ENCODE measurements at regions not wholly inside any gene's neighbourhood (a gene's known extent, or its start where the extent isn't known, plus 50 kb on each side); places are given as distances from the start of the nearest gene placed in this dataset.
"Not testable (repeated sequence)": the region's sequence is repeated elsewhere in the genome, so short reads cannot be mapped to it uniquely, and the experiment has no call there.

DNA sequence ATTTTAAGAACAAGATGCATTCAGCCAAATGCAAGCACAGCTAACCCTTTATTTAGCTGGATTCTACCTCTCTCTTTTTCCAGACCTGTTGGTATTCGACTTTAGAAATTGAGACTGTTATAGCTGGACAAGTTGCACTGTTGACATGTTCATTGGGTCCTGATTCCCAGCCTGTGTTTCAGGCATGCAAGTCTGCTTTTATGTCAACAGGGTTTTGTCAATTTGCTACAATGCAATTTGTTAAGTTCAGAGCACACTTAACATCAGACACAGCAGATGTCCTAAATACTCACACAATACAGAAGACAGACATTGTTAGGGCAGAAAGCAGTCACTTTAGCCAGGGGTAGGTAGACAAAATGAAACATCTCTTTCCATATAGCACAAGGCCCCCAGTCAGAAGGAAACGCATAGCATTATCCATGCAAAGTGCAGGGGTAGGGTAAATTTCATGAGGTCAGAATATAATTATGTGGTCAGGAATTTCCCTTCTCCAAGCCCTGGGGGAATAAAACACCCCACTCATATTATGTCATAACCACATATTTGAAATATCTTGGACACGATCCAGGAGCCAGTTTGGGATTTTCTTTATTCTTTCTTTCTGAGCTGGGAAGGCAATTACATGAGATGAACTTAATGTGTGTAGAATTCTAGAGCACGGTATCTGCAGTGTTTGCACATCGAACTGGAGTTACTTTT, 504.1 kb downstream of the NTRK3 start:
- DNase-seq (ENCODE audit: low read depth in 2 of 2), result no peak

- no peak for DNase-seq (ENCODE audit: low read depth in 2 of 2)
These were observed 508.1 kb downstream of the NTRK3 start for GRCh38 chr15:87748483-87748882.

DNA sequence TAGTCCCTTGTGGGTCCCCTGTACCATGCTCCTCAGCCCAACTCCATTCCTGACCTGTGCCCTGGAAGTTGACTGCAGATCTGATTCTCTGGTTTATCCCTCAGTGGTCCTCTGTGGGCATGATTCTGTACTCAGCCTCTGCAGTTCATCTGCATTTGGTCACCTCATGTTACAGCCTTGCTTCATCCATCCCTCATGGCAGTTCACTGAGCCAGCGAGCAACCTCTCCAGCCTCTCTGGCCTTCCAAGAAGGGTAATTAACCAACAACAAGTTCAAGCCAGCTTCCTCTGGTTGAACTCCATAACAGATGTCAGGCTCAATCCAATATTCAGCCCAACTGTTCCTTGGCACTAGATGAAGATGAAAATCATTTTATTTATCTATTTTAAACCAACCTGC, 509.5 kb downstream of the NTRK3 start:
- DNase-seq (ENCODE audit: low read depth in 2 of 2), result no peak

DNA sequence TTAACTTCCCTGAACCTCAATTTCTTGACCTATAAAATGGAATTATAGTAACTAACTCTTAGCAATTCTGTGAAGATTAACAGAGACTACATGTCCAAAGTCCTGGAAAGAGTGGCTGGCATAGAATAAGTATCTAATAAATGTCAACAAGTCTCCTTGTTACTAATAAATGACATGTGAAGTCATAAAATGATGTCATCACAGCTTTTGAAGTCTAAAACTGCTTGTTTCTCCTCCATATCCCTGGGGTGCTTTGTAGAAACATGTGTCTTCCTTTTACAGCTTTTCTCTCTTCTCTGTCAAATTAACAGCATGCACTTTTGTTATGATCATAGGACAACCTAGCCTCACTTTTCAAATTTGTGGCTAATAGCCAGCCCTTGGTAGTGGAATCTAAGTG, 510.2 kb downstream of the NTRK3 start:
- no peak for DNase-seq (ENCODE audit: low read depth in 2 of 2)

DNA sequence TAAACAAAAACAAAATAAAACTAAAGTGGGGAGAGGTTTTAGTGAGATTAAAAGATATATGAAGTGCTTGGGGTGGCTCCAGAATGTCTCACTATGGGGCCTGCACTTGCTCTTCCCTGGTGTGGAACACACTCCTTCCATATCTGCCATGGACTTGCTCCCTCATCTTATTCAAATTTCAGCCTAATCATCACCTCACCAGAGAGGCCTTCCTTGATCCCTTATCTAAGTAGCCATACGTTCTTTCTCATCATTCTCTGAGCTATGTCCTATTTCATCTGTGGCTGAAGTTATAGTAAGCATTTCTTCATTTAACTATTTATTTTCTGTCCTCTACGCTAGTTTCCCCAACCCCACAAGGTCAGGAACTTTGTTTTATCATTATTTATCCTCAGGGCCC, 511.7 kb downstream of the NTRK3 start:
- no peak for DNase-seq (ENCODE audit: low read depth in 2 of 2)

GRCh38 chr15:87743562-87743961, 513.0 kb downstream of the NTRK3 start:
- no peak for DNase-seq (ENCODE audit: low read depth in 2 of 2)

GRCh38 chr15:87741350-87741749, 515.2 kb downstream of the NTRK3 start:
- DNase-seq (ENCODE audit: low read depth in 2 of 2), result no peak

- no peak for DNase-seq (ENCODE audit: low read depth in 2 of 2)
These were observed 515.7 kb downstream of the NTRK3 start for GRCh38 chr15:87740655-87741344.

GRCh38 chr15:87739866-87740265, 516.7 kb downstream of the NTRK3 start:
- no peak for DNase-seq (ENCODE audit: low read depth in 2 of 2)

- no peak for DNase-seq (ENCODE audit: low read depth in 2 of 2)
These were observed 517.5 kb downstream of the NTRK3 start for GRCh38 chr15:87739081-87739480.

DNA sequence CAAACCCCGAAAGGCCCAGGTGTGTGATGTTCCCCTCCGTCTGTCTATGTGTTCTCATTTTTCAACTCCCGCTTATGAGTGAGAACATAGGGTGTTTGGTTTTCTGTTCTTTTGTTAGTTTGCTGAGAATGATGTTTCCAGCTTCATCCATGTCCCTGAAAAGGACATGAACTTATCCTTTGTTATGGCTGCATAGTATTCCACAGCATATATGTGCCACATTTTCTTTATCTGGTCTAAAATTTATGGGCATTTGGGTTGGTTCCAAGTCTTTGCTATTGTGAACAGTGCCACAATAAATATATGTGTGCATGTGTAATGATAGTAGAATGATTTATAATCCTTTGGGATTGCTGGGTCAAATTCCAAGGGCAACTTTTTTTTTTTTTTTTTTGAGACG, 519.1 kb downstream of the NTRK3 start:
- not testable (repeated sequence) for DNase-seq (ENCODE audit: low read depth in 2 of 2)

DNA sequence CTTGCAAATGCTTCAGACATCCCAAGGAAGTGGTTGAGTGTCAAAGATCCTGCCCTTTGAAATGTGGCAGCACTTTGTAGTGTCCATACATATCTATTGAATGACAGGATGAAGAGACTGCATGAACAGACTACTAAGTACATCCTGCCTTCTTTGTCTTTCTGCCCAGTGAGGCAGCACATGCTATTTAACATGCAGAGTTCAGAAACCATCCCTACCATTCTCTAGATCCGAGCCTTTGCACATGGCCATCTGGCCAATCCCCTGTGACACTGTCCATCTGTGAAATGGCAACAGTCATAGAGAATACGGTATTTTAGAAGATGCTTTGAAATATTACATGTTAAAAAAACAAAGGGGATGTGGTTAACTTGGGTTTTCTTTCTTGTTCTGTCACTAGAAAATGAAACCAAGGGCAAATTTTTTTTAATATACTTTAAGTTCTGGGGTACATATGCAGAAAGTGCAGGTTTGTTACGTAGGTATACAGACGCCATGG, 519.6 kb downstream of the NTRK3 start:
- no peak for DNase-seq (ENCODE audit: low read depth in 2 of 2)

- DNase-seq (ENCODE audit: low read depth in 2 of 2), result no peak
These were observed 520.1 kb downstream of the NTRK3 start for GRCh38 chr15:87736401-87736800.

- DNase-seq (ENCODE audit: low read depth in 2 of 2), result no peak
These were observed 521.0 kb downstream of the NTRK3 start for GRCh38 chr15:87735522-87735921.

DNA sequence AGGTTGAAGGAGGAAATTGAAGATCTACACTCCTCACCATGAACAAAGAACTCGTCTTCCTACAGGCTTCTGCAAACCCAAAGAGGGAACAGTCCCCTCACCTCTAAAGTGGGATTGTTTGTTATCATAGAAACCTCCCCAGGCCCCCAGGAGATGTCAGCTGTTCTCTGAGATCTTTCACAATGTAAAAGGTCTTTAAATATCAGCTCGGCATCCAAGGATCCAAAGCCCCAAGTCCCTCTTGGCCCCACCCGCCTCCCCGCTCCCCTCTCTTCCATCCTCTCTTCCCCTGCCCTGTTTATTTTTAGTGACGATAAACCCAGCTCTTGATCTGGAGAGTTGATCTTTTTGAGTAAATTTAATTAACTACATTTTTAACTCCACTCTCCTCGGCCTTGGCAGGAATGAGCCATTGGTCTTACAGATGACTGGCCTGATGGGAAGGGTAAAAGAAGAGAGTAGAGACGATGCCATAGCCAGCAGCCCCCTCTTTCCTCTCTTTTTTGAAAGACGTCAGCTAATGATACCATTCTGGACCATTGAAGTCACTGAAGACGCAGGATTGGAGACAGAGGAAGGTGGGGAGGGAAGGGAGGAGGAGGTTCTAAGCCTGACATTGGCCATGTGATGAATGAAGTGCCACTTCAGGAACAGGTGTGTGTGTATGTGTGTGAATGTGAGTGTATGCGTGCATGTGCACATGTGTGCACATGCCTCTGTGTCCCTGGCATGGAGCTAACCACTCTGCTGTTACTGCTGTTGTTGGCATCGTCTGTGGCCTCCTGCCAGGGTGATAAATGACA, 521.8 kb downstream of the NTRK3 start:
- DNase-seq (ENCODE audit: low read depth in 2 of 2), result no peak

DNA sequence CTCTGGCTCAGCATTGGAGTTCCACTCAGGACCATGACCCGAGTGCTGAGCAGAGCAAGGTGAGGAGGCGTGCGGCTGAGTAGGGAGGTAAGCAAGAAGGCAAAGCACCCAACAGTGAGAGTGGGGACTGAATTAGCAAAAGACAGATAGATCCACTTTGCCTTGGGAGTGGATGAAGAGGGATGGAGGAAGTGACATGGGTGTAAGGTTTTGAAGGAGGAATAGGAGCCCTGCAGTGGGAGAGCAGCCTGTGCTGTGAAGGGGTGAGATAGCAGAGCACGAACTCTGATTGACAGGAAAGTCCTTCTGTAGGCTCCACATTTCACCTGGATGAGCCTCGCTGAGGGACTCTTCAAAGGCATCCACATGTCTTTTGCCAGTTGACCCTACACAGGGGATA, 522.6 kb downstream of the NTRK3 start:
- no peak for DNase-seq (ENCODE audit: low read depth in 2 of 2)

- DNase-seq (ENCODE audit: low read depth in 2 of 2), result no peak
These were observed 523.0 kb downstream of the NTRK3 start for GRCh38 chr15:87733541-87733941.

DNA sequence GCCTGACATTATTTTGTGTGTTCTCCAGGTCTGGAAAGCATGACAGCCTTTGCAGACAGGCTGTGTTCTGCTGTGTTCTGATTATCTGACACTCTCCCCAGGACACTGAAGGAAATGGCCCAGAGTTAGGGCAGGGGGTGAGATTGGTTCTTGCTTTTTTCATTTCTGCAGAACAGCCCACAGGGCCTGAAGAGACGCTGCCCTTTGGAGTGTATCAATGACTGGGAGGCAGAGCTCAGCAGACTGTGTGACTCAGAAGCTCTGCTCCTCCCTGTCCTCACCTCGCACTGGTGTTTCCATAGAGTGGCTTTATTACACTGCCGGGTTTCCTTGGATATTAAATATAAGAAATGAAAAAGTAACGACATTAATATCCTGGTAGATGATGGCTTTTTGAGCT, 523.6 kb downstream of the NTRK3 start:
- no peak for DNase-seq (ENCODE audit: low read depth in 2 of 2)

GRCh38 chr15:87731630-87732029, 524.9 kb downstream of the NTRK3 start:
- no peak for DNase-seq (ENCODE audit: low read depth in 2 of 2)

DNA sequence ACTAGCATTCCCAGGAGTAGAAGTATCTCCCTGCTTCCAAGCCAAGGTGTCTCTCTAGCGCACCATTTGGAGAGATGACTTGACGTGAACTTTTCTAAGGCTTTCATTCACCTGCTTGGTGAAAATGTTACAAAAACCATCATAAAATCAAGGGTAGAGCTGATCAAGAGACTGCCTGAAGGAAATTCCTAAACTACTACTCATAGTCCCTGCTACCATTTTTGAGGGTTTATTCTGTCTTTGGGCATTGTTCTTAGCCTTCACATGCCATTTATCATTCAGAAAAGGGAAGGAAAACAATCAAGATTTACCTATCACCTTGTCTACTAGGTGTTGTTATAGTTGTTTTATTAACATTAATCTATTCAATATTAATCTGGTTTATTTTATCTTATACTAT, 525.8 kb downstream of the NTRK3 start:
- no peak for DNase-seq (ENCODE audit: low read depth in 2 of 2)

DNA sequence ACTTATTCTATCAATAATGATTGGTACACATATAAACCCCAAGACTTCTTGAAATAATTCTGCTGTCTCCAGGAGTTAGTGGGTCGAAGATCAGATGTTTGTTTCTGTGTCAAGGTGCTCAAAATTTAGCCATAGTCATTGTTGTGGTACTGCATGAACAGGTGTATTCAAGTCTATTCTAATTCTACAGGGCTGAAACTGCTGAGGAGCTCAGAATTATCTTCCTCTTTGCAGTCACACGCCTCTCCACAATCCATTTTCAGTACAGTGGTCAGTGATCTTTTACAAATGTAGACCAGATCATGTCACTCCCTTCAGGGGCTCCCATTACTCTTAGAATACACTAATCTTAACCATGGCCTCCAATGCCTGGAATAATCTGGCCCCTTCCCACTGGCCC, 527.5 kb downstream of the NTRK3 start:
- no peak for DNase-seq (ENCODE audit: low read depth in 2 of 2)

DNA sequence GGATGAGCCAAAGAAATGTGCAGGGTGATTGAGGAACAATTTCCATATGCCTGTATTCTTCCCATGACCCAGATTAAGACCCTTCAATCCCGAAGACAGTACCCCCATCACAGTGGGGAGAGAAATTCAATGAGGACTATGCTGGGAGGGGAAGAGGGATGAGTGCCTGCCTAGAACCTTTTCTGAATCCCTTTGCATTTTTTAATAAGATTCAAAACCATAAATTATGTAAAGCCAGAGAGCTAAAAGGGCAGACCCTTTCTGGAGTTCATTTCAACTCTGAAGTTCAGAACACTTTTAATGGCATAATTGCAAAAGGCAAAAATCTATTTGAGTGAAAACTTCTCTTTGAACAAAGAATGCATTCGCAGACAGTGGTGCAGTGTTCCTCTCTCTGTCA, 529.5 kb downstream of the NTRK3 start:
- no peak for DNase-seq (ENCODE audit: low read depth in 2 of 2)

- DNase-seq (ENCODE audit: low read depth in 2 of 2), result no peak
These were observed 532.2 kb downstream of the NTRK3 start for GRCh38 chr15:87724330-87724729.
